GM10248 (cell line): ENCODE measurements at regions not wholly inside any gene's neighbourhood (a gene's known extent, or its start where the extent isn't known, plus 50 kb on each side); places are given as distances from the start of the nearest gene placed in this dataset.

Experiments
- CTCF ChIA-PET: fragments of 300-600 bp; sonication (Branson Sonifier 250); formaldehyde crosslinking; extraction: SDS; loops from one replicate; lab custom pipeline; 2021; ENCODE audit warnings: antibody characterized with exemption; lab: Yijun Ruan, JAX
- POLR2A ChIA-PET: fragments of 350-650 bp; sonication (Branson Sonifier 250); formaldehyde crosslinking; extraction: SDS; loops from one replicate; lab custom pipeline; 2020; ENCODE audit warnings: antibody characterized with exemption; lab: Yijun Ruan, JAX
- DNase-seq: peaks from one replicate; pipeline ENCODE4 v3.0.0; 2012; ENCODE audit errors: extremely low spot score
- CTCF ChIP-seq: IDR thresholded peaks from 2 replicates; pipeline ENCODE4 v1.5.1; 2012; ENCODE audit warnings: mild to moderate bottlenecking, low read depth; ENCODE audit errors: extremely low read depth, missing control alignments, control extremely low read depth

- POLR2A ChIA-PET = no interaction called here
- DNase-seq = no peak
- CTCF ChIA-PET = interaction anchor here (1.0 to 1.4 kb wide), 3 partner anchors 11 to 20 kb away, joined by 3 to 5 read pairs (median 3); no protein-coding TSS in a partner anchor
- no peak for TF ChIP-seq CTCF
These were observed 522.1 kb upstream of the RAB6C start for GRCh38 chr2:129457277-129457818.

- DNase-seq = no peak
- no peak for TF ChIP-seq CTCF
- CTCF ChIA-PET = interaction anchor here (1.0 kb wide), 1 partner anchor 11 kb away, joined by 3 read pairs; no protein-coding TSS in a partner anchor
- POLR2A ChIA-PET = no interaction called here
These were observed 521.5 kb upstream of the RAB6C start for GRCh38 chr2:129458006-129458405.

- ChIA-PET CTCF (interaction anchor here (1.0 kb wide), 1 partner anchor 10 kb away, joined by 3 read pairs; no protein-coding TSS in a partner anchor), POLR2A (no interaction called here)
- DNase-seq = no peak
- no peak for TF ChIP-seq CTCF
These were observed 521.0 kb upstream of the RAB6C start for GRCh38 chr2:129458436-129458835.

GRCh38 chr2:129459200-129459876 lies 520.1 kb upstream of the RAB6C start:
- CTCF ChIA-PET = no interaction called here
- POLR2A ChIA-PET = no interaction called here
- no peak for TF ChIP-seq CTCF
- no peak for DNase-seq

- ChIA-PET CTCF (no interaction called here), POLR2A (no interaction called here)
- DNase-seq = no peak
- TF ChIP-seq CTCF = no peak
These were observed 519.6 kb upstream of the RAB6C start for GRCh38 chr2:129459881-129460280.

GRCh38 chr2:129460299-129461198 lies 518.9 kb upstream of the RAB6C start:
- CTCF ChIA-PET = no interaction called here

More at GRCh38 chr2:129460299-129461198, 518.9 kb upstream of the RAB6C start:
- POLR2A ChIA-PET = no interaction called here
- TF ChIP-seq CTCF = no peak
- no peak for DNase-seq
